ENCODE measurements at regions not wholly inside any gene's neighbourhood (a gene's known extent, or its start where the extent isn't known, plus 50 kb on each side); places are given as distances from the start of the nearest gene placed in this dataset.

- WGBS (ENCODE audit: insufficient coverage) = no CpG with 5 or more reads among the region's 1 CpG
Observed at GRCh38 chr5:4206127-4206526, 610.5 kb downstream of the IRX1 start.

DNA sequence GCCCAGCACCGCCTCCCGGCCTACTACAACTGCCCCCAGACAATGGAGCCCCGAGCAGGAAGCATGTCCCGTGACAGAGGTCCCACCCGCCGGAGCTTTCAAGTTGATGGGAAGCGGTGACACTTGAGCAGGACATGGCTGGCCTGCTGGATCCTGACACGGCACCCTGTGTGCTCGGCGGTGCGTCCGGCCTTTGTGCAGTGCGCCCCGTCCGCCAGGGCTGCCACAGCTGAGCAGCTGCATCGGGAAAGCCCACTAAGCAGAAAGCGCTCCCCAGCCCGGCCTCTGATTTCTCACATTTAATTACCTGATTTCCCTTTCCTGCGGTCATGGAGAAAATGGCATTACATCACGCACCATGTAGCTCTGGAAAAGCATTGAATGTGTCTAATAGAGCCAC lies 611.9 kb downstream of the IRX1 start:
- H3K36me3 ChIP-seq (replicated peaks in 1 of 2; ENCODE audit: control extremely low read depth in 1 of 2, control insufficient read depth in 1 of 2, extremely low read depth in 1 of 2, insufficient read depth in 2 of 2, low read length in 1 of 2) = no peaks in the 10 kb centered on the region

More at GRCh38 chr5:4206127-4206526, 610.5 kb downstream of the IRX1 start:
- Histone ChIP-seq H3K4me1 (ENCODE audit: control insufficient read depth in 2 of 2, insufficient read depth in 2 of 2, low read length in 2 of 2) (no peaks in the 10 kb centered on the region), H2AFZ (ENCODE audit: insufficient read depth, low read depth, low read length, poor library complexity, severe bottlenecking) (no peak overlapping the region), H3K36me3 (replicated peaks in 1 of 2; ENCODE audit: control extremely low read depth in 1 of 2, control insufficient read depth in 1 of 2, extremely low read depth in 1 of 2, insufficient read depth in 2 of 2, low read length in 1 of 2) (no peaks in the 10 kb centered on the region), H3K9me3 (ENCODE audit: control extremely low read depth in 1 of 3, control insufficient read depth in 2 of 3, insufficient read depth in 1 of 3, low read length in 2 of 3) (peaks cover 0 to 16% (median 0%) of the 10 kb centered on the region in 3 donors), H3K79me2 (ENCODE audit: control insufficient read depth, insufficient read depth, low read length) (no peaks in the 10 kb centered on the region), H3K4me2 (replicated peaks; ENCODE audit: low read depth, low read length, poor library complexity, severe bottlenecking) (no peak overlapping the region), H4K20me1 (ENCODE audit: control insufficient read depth, insufficient read depth, low read length, poor library complexity, severe bottlenecking) (no peaks in the 10 kb centered on the region), H3K4me3 (ENCODE audit: control extremely low read depth in 1 of 5, extremely low read depth in 1 of 5, insufficient read depth in 1 of 5, low read depth in 2 of 5, low read length in 4 of 5) (no peak overlapping the region), H3K27me3 (replicated peaks in 1 of 4; ENCODE audit: control extremely low read depth in 1 of 4, control insufficient read depth in 3 of 4, insufficient read depth in 4 of 4, low read length in 3 of 4) (no peaks in the 10 kb centered on the region), H3K9ac (ENCODE audit: low read length) (no peak overlapping the region), H3K27ac (ENCODE audit: low read length in 2 of 2) (no peak overlapping the region)
- no peaks in the 10 kb centered on the region for H3K27me3 Mint-ChIP-seq
- H3K9me3 Mint-ChIP-seq (ENCODE audit: insufficient read depth) = peaks cover 2% of the 10 kb centered on the region
- DNase-seq (no peak), ATAC-seq (ENCODE audit: low read depth) (no peak)
- CTCF ChIA-PET = no interaction called here
- H3K4me3 Mint-ChIP-seq = no peak overlapping the region
- POLR2A ChIA-PET = no interaction called here
- intact Hi-C loops (cut with micrococcal nuclease) = no loop called here
- no peak overlapping the region for H3K27ac Mint-ChIP-seq
- no peak for TF ChIP-seq CTCF (IDR thresholded peaks at IDR 0.05)
- no peak for TF ChIP-seq EZH2 (IDR thresholded peaks at IDR 0.05; ENCODE audit: borderline replicate concordance, insufficient read depth, low read depth, low read length, poor library complexity, severe bottlenecking)
- no peaks in the 10 kb centered on the region for H3K4me1 Mint-ChIP-seq

More for the DNA sequence above, 611.9 kb downstream of the IRX1 start:
- Histone ChIP-seq H3K27me3 (replicated peaks in 1 of 4; ENCODE audit: control extremely low read depth in 1 of 4, control insufficient read depth in 3 of 4, insufficient read depth in 4 of 4, low read length in 3 of 4) (no peaks in the 10 kb centered on the region), H3K79me2 (ENCODE audit: control insufficient read depth, insufficient read depth, low read length) (no peaks in the 10 kb centered on the region), H3K4me3 (ENCODE audit: control extremely low read depth in 1 of 5, extremely low read depth in 1 of 5, insufficient read depth in 1 of 5, low read depth in 2 of 5, low read length in 4 of 5) (no peak overlapping the region), H3K9ac (ENCODE audit: low read length) (no peak overlapping the region), H3K4me2 (replicated peaks; ENCODE audit: low read depth, low read length, poor library complexity, severe bottlenecking) (no peak overlapping the region), H3K9me3 (ENCODE audit: control extremely low read depth in 1 of 3, control insufficient read depth in 2 of 3, insufficient read depth in 1 of 3, low read length in 2 of 3) (peaks cover 0 to 20% (median 0%) of the 10 kb centered on the region in 3 donors), H3K27ac (ENCODE audit: low read length in 2 of 2) (no peak overlapping the region), H4K20me1 (ENCODE audit: control insufficient read depth, insufficient read depth, low read length, poor library complexity, severe bottlenecking) (no peaks in the 10 kb centered on the region), H2AFZ (ENCODE audit: insufficient read depth, low read depth, low read length, poor library complexity, severe bottlenecking) (no peak overlapping the region), H3K4me1 (ENCODE audit: control insufficient read depth in 2 of 2, insufficient read depth in 2 of 2, low read length in 2 of 2) (no peaks in the 10 kb centered on the region)
- H3K9me3 Mint-ChIP-seq (ENCODE audit: insufficient read depth) = peaks cover 2% of the 10 kb centered on the region
- H3K27me3 Mint-ChIP-seq = no peaks in the 10 kb centered on the region
- ATAC-seq (ENCODE audit: low read depth) = no peak
- intact Hi-C loops (cut with micrococcal nuclease) = no loop called here
- no peak overlapping the region for H3K27ac Mint-ChIP-seq
- no peak overlapping the region for H3K4me3 Mint-ChIP-seq
- no peak for TF ChIP-seq CTCF (IDR thresholded peaks at IDR 0.05)
- no peak for TF ChIP-seq EZH2 (IDR thresholded peaks at IDR 0.05; ENCODE audit: borderline replicate concordance, insufficient read depth, low read depth, low read length, poor library complexity, severe bottlenecking)
- DNase-seq = no peak
- H3K4me1 Mint-ChIP-seq = no peaks in the 10 kb centered on the region
- ChIA-PET CTCF (no interaction called here), POLR2A (no interaction called here)
- WGBS (ENCODE audit: insufficient coverage) = 93% methylated on average over 20 of the region's 20 CpGs
